K562 (cell line): ENCODE measurements at regions not wholly inside any gene's neighbourhood (a gene's known extent, or its start where the extent isn't known, plus 50 kb on each side); places are given as distances from the start of the nearest gene placed in this dataset.

Experiments used
- ATAC-seq: fragments of 200-7000 bp; cut with Tn5 transposase; 3 replicates; pipeline ENCODE4 v1.9.1; 2020; ENCODE audit warnings: moderate library complexity
- BruUV-seq: library from RNA; stranded (reverse); fragments of 400-500 nt; replicated peaks from 2 replicates; lab custom pipeline; 2021; lab: Mats Ljungman, UMichigan
- CTCF ChIA-PET: fragments of 300-600 bp; formaldehyde crosslinking; extraction: SDS; loops from one replicate; lab custom pipeline; 2021; ENCODE audit warnings: low intra/inter-chr PET ratio; lab: Yijun Ruan, JAX
- POLR2A ChIA-PET: fragments of 300-600, 350-650 bp; sonication (Branson Sonifier 250); formaldehyde crosslinking; extraction: SDS; loops from one replicate; lab custom pipeline; 2021; ENCODE audit warnings: antibody characterized with exemption, inconsistent platforms; lab: Yijun Ruan, JAX
- DNase-seq, 4 experiments: peaks; one replicate each; pipeline versions ENCODE4 v3.0.0 to v3.0.0-alpha.2; 2011 to 2018; ENCODE audit warnings: low spot score in 3 of 4, mixed read lengths in 3 of 4; ENCODE audit errors: extremely low read depth in 1 of 4
- FAIRE-seq: peaks from 2 replicates; lab custom pipeline; 2011; peaks lifted over from hg19 to GRCh38; lab: Jason Lieb, UNC
- H2AFZ ChIP-seq: 2 replicates; pipeline ENCODE4 v1.6.0; 2011; ENCODE audit warnings: low read depth, low read length, control low read depth, inconsistent platforms
- H3K27ac ChIP-seq: fragments of 200-600 bp; 3 replicates; pipeline ENCODE4 v1.8.0; 2011; ENCODE audit warnings: low read depth, mild to moderate bottlenecking, control low read depth, inconsistent platforms, low read length, moderate library complexity, mixed read lengths; ENCODE audit errors: extremely low read depth
- H3K27me3 ChIP-seq, 2 experiments: fragments of 300-600 bp in 1 of 2; 2 replicates in 1 of 2; 3 replicates in 1 of 2; pipeline versions ENCODE4 v1.6.0 to v1.8.0; 2011; ENCODE audit warnings: inconsistent platforms in 2 of 2, low read length in 2 of 2, mild to moderate bottlenecking in 1 of 2, mixed read lengths in 1 of 2, moderate library complexity in 1 of 2; ENCODE audit not compliant: control insufficient read depth in 2 of 2, insufficient read depth in 2 of 2
- H3K36me3 ChIP-seq: fragments of 300-600 bp; 3 replicates; pipeline ENCODE4 v1.8.0; 2011; ENCODE audit warnings: mild to moderate bottlenecking, low read length, inconsistent platforms; ENCODE audit not compliant: control insufficient read depth, insufficient read depth
- H3K4me1 ChIP-seq, 2 experiments: fragments of 200-600 bp in 1 of 2; replicated peaks in 1 of 2; 2 replicates in 1 of 2; 3 replicates in 1 of 2; pipeline versions ENCODE4 v1.5.1 to v1.8.0; 2011; ENCODE audit warnings: inconsistent platforms in 2 of 2, low read length in 2 of 2, mild to moderate bottlenecking in 1 of 2, mixed read lengths in 1 of 2, moderate library complexity in 1 of 2; ENCODE audit not compliant: control insufficient read depth in 2 of 2, insufficient read depth in 2 of 2
- H3K4me2 ChIP-seq: 2 replicates; pipeline ENCODE4 v1.6.1; 2011; ENCODE audit warnings: low read length, control low read depth, inconsistent platforms, mixed read lengths; ENCODE audit not compliant: insufficient read depth
- H3K4me3 ChIP-seq: fragments of 200-600 bp; sonication (generic), shearing (Covaris generic); 2 replicates; pipeline ENCODE4 v1.5.1; 2016; ENCODE audit warnings: control low read depth, inconsistent platforms
- H3K79me2 ChIP-seq: fragments of 200-600 bp; 3 replicates; pipeline ENCODE4 v1.8.0; 2011; ENCODE audit warnings: low read length, inconsistent platforms; ENCODE audit not compliant: control insufficient read depth, insufficient read depth
- H3K9ac ChIP-seq, 2 experiments: 2 replicates each; pipeline versions ENCODE4 v1.6.0 to v1.6.1; 2011; ENCODE audit warnings: low read depth in 2 of 2, low read length in 2 of 2, control low read depth in 1 of 2, inconsistent platforms in 1 of 2, mild to moderate bottlenecking in 1 of 2, mixed read lengths in 1 of 2; ENCODE audit not compliant: insufficient read depth in 1 of 2
- H3K9me1 ChIP-seq: one replicate; pipeline ENCODE4 v1.6.0; 2011; ENCODE audit warnings: inconsistent platforms, mild to moderate bottlenecking, low read length, moderate library complexity; ENCODE audit not compliant: control insufficient read depth, insufficient read depth
- H3K9me3 ChIP-seq: replicated peaks from 2 replicates; pipeline ENCODE4 v1.5.1; 2011; ENCODE audit warnings: low read depth, low read length, inconsistent platforms; ENCODE audit not compliant: control insufficient read depth, insufficient read depth
- H4K20me1 ChIP-seq: replicated peaks from 2 replicates; pipeline ENCODE4 v1.6.1; 2011; ENCODE audit warnings: low read length, inconsistent platforms, mixed read lengths; ENCODE audit not compliant: control insufficient read depth, insufficient read depth
- ATF7 ChIP-seq: fragments of 450-650 bp; IDR thresholded peaks from 2 replicates; pipeline ENCODE4 v1.7.1; 2014; ENCODE audit warnings: mild to moderate bottlenecking, moderate library complexity
- CEBPG ChIP-seq, 3 experiments: fragments of 200-800 bp in 1 of 3; sonication (Bioruptor generic) in 1 of 3; sonication (generic) in 1 of 3; formaldehyde crosslinking in 1 of 3; IDR thresholded peaks in 2 of 3; conservative IDR thresholded peaks in 1 of 3; 2 replicates each; pipeline versions ENCODE4 v1.6.1 to v1.8.0; 2016 to 2022; ENCODE audit warnings: missing compliant biosample characterization in 2 of 3, missing genetic modification characterization in 2 of 3, mild to moderate bottlenecking in 1 of 3, missing genetic modification reagents in 1 of 3
- RBM22 ChIP-seq: fragments of 200-400 bp; formaldehyde crosslinking; IDR thresholded peaks from 2 replicates; pipeline ENCODE4 v1.6.1; 2018; ENCODE audit warnings: low read length, low read depth; ENCODE audit not compliant: poor library complexity, severe bottlenecking
- ZNF766 ChIP-seq: fragments of 200-800 bp; sonication (Bioruptor generic); conservative IDR thresholded peaks from 2 replicates; pipeline ENCODE4 v1.6.1; 2016; ENCODE audit warnings: missing genetic modification characterization, missing compliant biosample characterization
- WGBS: fragments of 100-300 bp; shearing (Covaris generic); methylation state at CpG from one replicate; pipeline ENCODE4 v1.1.6; 2016; ENCODE audit warnings: low coverage, mixed read lengths; ENCODE audit not compliant: insufficient coverage; ENCODE audit errors: missing lambda C conversion rate; 5-methylcytosine and 5-hydroxymethylcytosine counted together
- in situ Hi-C: fragments of 300-500 bp; cut with MboI; formaldehyde crosslinking; loops from 4 replicates; pipeline ENCODE4 v1.15.0; 2018; ENCODE audit warnings: inconsistent platforms, mixed read lengths
- intact Hi-C: fragments of 100-400 bp; cut with micrococcal nuclease; formaldehyde crosslinking; loops from 2 replicates; pipeline ENCODE4 v1.14.2; 2022

DNA sequence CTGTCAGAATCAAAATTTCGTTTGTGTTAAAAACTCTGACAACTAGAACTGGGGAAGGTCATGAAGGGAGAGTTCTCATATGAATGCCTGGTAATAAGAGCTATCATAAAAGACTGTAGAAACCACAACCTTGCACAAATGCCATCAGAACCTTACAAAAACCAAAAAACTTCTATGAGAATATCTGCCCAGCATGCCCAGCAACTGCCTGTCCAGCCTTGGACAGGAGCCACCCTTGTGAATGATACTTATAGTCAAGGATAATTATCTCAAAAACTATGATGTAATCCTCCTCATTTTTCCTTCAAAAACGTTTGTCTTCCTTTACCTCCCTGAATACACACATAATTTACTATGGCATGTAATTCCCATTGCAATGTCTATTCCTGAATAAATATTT lies 53.4 kb upstream of the C1orf185 start:
- no peaks in the 10 kb centered on the region for H3K36me3 ChIP-seq
- no peak overlapping the region for H3K9ac ChIP-seq
- H4K20me1 ChIP-seq, result no peaks in the 10 kb centered on the region
- no peak overlapping the region for H2AFZ ChIP-seq
- ChIA-PET CTCF (no interaction called here), POLR2A (interaction anchor here (0.6 to 1.2 kb wide), 2 partner anchors 12 to 80 kb away, joined by 3 to 4 read pairs; no protein-coding TSS in a partner anchor)
- FAIRE-seq, result no peak
- in situ Hi-C loops, result no loop called here
- H3K9me1 ChIP-seq, result no peaks in the 10 kb centered on the region
- WGBS, result 0% methylated on average over 2 of the region's 2 CpGs
- H3K79me2 ChIP-seq, result no peaks in the 10 kb centered on the region
- intact Hi-C loops, result no loop called here
- no peak overlapping the region for H3K27ac ChIP-seq
- no peak for DNase-seq
- H3K4me2 ChIP-seq, result no peak overlapping the region
- H3K9me3 ChIP-seq, result no peaks in the 10 kb centered on the region
- H3K4me3 ChIP-seq, result no peak overlapping the region
- no peaks in the 10 kb centered on the region for H3K4me1 ChIP-seq
- TF ChIP-seq ATF7 (peak; percentile 17; the same call in 1 of the 2 replicates), RBM22 (no peak), ZNF766 (no peak), CEBPG (CRISPR knock-in tag; IDR thresholded peaks at IDR 0.05) (no peak), CEBPG (tag; conservative IDR thresholded peaks at IDR 0.05 in 1 of 2, IDR thresholded peaks at IDR 0.05 in 1 of 2) (0 out of 4 replicates have a peak, but pooled peaks of 1 of the 2 experiments have one; percentile 33)
- ATAC-seq, result no peak
- H3K27me3 ChIP-seq, result no peaks in the 10 kb centered on the region
- BruUV-seq, result no TSS peak
